HepG2 (cell line): ENCODE measurements at regions not wholly inside any gene's neighbourhood (a gene's known extent, or its start where the extent isn't known, plus 50 kb on each side); places are given as distances from the start of the nearest gene placed in this dataset.

ENCODE experiments used
- ATAC-seq: fragments of 200-7000 bp; cut with Tn5 transposase; 3 replicates; pipeline ENCODE4 v1.9.1; 2020; ENCODE audit warnings: mild to moderate bottlenecking, moderate library complexity
- BruUV-seq: library from RNA; stranded (reverse); fragments of 400-500 nt; replicated peaks from 2 replicates; lab custom pipeline; 2021; lab: Mats Ljungman, UMichigan
- CTCF ChIA-PET: fragments of 300-600 bp; formaldehyde crosslinking; extraction: SDS; loops from one replicate; lab custom pipeline; 2021; ENCODE audit warnings: low total read pairs, inconsistent platforms, low intra/inter-chr PET ratio; lab: Yijun Ruan, JAX
- POLR2A ChIA-PET: fragments of 350-600 bp; sonication (Branson Sonifier 250); formaldehyde crosslinking; loops from one replicate; lab custom pipeline; 2020; ENCODE audit warnings: antibody characterized with exemption, inconsistent platforms; lab: Yijun Ruan, JAX
- DNase-seq: peaks from one replicate; pipeline ENCODE4 v3.0.0-alpha.2; 2015; ENCODE audit warnings: low spot score
- FAIRE-seq: peaks from 3 replicates; lab custom pipeline; 2011; peaks lifted over from hg19 to GRCh38; lab: Jason Lieb, UNC
- H2AFZ ChIP-seq: one replicate; pipeline ENCODE4 v1.6.1; 2011; ENCODE audit warnings: low read length, inconsistent platforms
- H3K27ac ChIP-seq: fragments of 300-600 bp; 3 replicates; pipeline ENCODE4 v1.8.0; 2011; ENCODE audit warnings: mixed run types, mild to moderate bottlenecking, mixed read lengths, low read length, inconsistent platforms; ENCODE audit not compliant: insufficient read depth; ENCODE audit errors: extremely low read length
- H3K27me3 ChIP-seq, 2 experiments: fragments of 200-600 bp in 1 of 2; 2 replicates in 1 of 2; 3 replicates in 1 of 2; pipeline versions ENCODE4 v1.6.0 to v1.8.0; 2011; ENCODE audit warnings: low read length in 2 of 2, mild to moderate bottlenecking in 2 of 2, moderate library complexity in 2 of 2, inconsistent platforms in 1 of 2; ENCODE audit not compliant: insufficient read depth in 2 of 2, control insufficient read depth in 1 of 2
- H3K36me3 ChIP-seq, 2 experiments: fragments of 200-600 bp in 1 of 2; replicated peaks in 1 of 2; 2 replicates in 1 of 2; 3 replicates in 1 of 2; pipeline versions ENCODE4 v1.5.1 to v1.8.0; 2011; ENCODE audit warnings: low read length in 2 of 2, inconsistent platforms in 1 of 2; ENCODE audit not compliant: insufficient read depth in 2 of 2, control insufficient read depth in 1 of 2
- H3K4me1 ChIP-seq: 2 replicates; pipeline ENCODE4 v1.5.1; 2012; ENCODE audit warnings: low read length, inconsistent platforms; ENCODE audit not compliant: insufficient read depth
- H3K4me2 ChIP-seq: 2 replicates; pipeline ENCODE4 v1.6.0; 2011; ENCODE audit warnings: low read depth, low read length, inconsistent platforms
- H3K4me3 ChIP-seq, 3 experiments: fragments of 200-600 bp in 1 of 3; sonication (generic), shearing (Covaris generic) in 1 of 3; replicated peaks in 1 of 3; 2 replicates each; pipeline ENCODE4 v1.5.1; 2011 to 2016; ENCODE audit warnings: low read length in 3 of 3, inconsistent platforms in 2 of 3, low read depth in 2 of 3, mild to moderate bottlenecking in 2 of 3, control low read depth in 1 of 3, mixed read lengths in 1 of 3; ENCODE audit not compliant: insufficient read depth in 1 of 3
- H3K79me2 ChIP-seq: one replicate; pipeline ENCODE4 v1.6.1; 2011; ENCODE audit warnings: low read length, inconsistent platforms; ENCODE audit not compliant: insufficient read depth
- H3K9ac ChIP-seq: 2 replicates; pipeline ENCODE4 v1.6.0; 2011; ENCODE audit warnings: mild to moderate bottlenecking, low read depth, low read length, inconsistent platforms; ENCODE audit not compliant: insufficient read depth
- H3K9me3 ChIP-seq: 2 replicates; pipeline ENCODE4 v1.5.1; 2012; ENCODE audit warnings: mild to moderate bottlenecking, low read length
- H4K20me1 ChIP-seq: 2 replicates; pipeline ENCODE4 v1.6.0; 2011; ENCODE audit warnings: inconsistent platforms, mild to moderate bottlenecking, low read length, moderate library complexity; ENCODE audit not compliant: insufficient read depth
- LRRFIP1 ChIP-seq: sonication (generic); formaldehyde crosslinking; conservative IDR thresholded peaks from 2 replicates; pipeline ENCODE4 v1.4.0; 2020; ENCODE audit warnings: missing genetic modification reagents
- MLX ChIP-seq: IDR thresholded peaks from 2 replicates; pipeline ENCODE4 v1.6.1; 2016
- PTBP1 ChIP-seq: fragments of 200-400 bp; formaldehyde crosslinking; IDR thresholded peaks from 2 replicates; pipeline ENCODE4 v1.6.1; 2018; ENCODE audit warnings: low read length, low read depth; ENCODE audit not compliant: poor library complexity, severe bottlenecking
- SOX5 ChIP-seq: IDR thresholded peaks from 2 replicates; pipeline ENCODE4 v1.6.1; 2016; ENCODE audit warnings: borderline replicate concordance
- TP53 ChIP-seq: sonication (generic); formaldehyde crosslinking; conservative IDR thresholded peaks from 2 replicates; pipeline ENCODE4 v1.4.0; 2020; ENCODE audit warnings: missing genetic modification reagents
- TRIM22 ChIP-seq: fragments of 450-650 bp; IDR thresholded peaks from 2 replicates; pipeline ENCODE4 v1.6.1; 2017
- ZEB1 ChIP-seq: IDR thresholded peaks from 2 replicates; pipeline ENCODE4 v1.6.1; 2012; ENCODE audit warnings: mild to moderate bottlenecking, low read depth, inconsistent platforms; ENCODE audit not compliant: insufficient replicate concordance
- ZNF513 ChIP-seq: sonication (generic); formaldehyde crosslinking; conservative IDR thresholded peaks from 2 replicates; pipeline ENCODE4 v1.5.0; 2020; ENCODE audit warnings: missing genetic modification reagents
- ZNF530 ChIP-seq: sonication (generic); formaldehyde crosslinking; IDR thresholded peaks from 2 replicates; pipeline ENCODE4 v1.5.0; 2020; ENCODE audit warnings: low read depth, mild to moderate bottlenecking, missing genetic modification reagents
- ZNF646 ChIP-seq: sonication (generic); formaldehyde crosslinking; IDR thresholded peaks from 2 replicates; pipeline ENCODE4 v1.9.0; 2021; ENCODE audit warnings: mild to moderate bottlenecking, missing genetic modification reagents
- ZSCAN31 ChIP-seq: sonication (generic); formaldehyde crosslinking; IDR thresholded peaks from 2 replicates; pipeline ENCODE4 v1.5.0; 2020; ENCODE audit warnings: low read depth, mild to moderate bottlenecking, missing genetic modification reagents
- WGBS: methylation state at CpG from one replicate; pipeline ENCODE4 v1.1.6; 2017; ENCODE audit warnings: low lambda C conversion rate; 5-methylcytosine and 5-hydroxymethylcytosine counted together
- in situ Hi-C: cut with HindIII; loops from 2 replicates; pipeline ENCODE4 v1.10.0; 2017; ENCODE audit warnings: low pct_unique_long_range_greater_than_20kb; ENCODE audit not compliant: extremely low pct_ligation_motif_present
- intact Hi-C: fragments of 100-400 bp; cut with micrococcal nuclease; formaldehyde crosslinking; loops from one replicate; pipeline ENCODE4 v1.10.0; 2022; ENCODE audit not compliant: unreplicated experiment

- TF ChIP-seq ZNF646 (CRISPR knock-in tag): no peak
- no peak for TF ChIP-seq TRIM22
- no peak for TF ChIP-seq SOX5 (CRISPR knock-in tag)
Measured at GRCh38 chr3:95408464-95408862, 1345.6 kb downstream of the NSUN3 start (continued).

- Histone ChIP-seq H3K36me3 (no peaks in the 10 kb centered on the region), H3K9me3 (peaks cover 9% of the 10 kb centered on the region; the same call in 1 of the 2 replicates), H3K27ac (no peak overlapping the region), H3K27me3 (no peaks in the 10 kb centered on the region), H3K4me3 (no peak overlapping the region), H3K79me2 (no peaks in the 10 kb centered on the region), H3K4me1 (no peaks in the 10 kb centered on the region), H2AFZ (no peak overlapping the region), H3K4me2 (no peak overlapping the region), H4K20me1 (no peaks in the 10 kb centered on the region), H3K9ac (no peak overlapping the region)
- in situ Hi-C loops (no loop called here), intact Hi-C loops (no loop called here)
- FAIRE-seq (no peak), ATAC-seq (no peak), DNase-seq (no peak)
- no TSS peak for BruUV-seq
- ChIA-PET POLR2A (no interaction called here), CTCF (no interaction called here)
- 0% methylated on average over 2 of the region's 6 CpGs for WGBS
- no peak for TF ChIP-seq ZNF513 (CRISPR knock-in tag)
- no peak for TF ChIP-seq LRRFIP1 (CRISPR knock-in tag)
- no peak for TF ChIP-seq ZSCAN31 (CRISPR knock-in tag)
- no peak for TF ChIP-seq ZEB1
- no peak for TF ChIP-seq ZNF530
- no peak for TF ChIP-seq MLX (CRISPR knock-in tag)
- no peak for TF ChIP-seq PTBP1
- TF ChIP-seq TP53 (CRISPR knock-in tag): no peak
Measured at GRCh38 chr3:95418251-95418650, 1355.4 kb downstream of the NSUN3 start.
